Colon (tissue), 2 donors: ENCODE measurements at regions not wholly inside any gene's neighbourhood (a gene's known extent, or its start where the extent isn't known, plus 50 kb on each side); places are given as distances from the start of the nearest gene placed in this dataset.

ENCODE experiments used
- FAIRE-seq: peaks from 2 replicates; lab custom pipeline; 2012; peaks lifted over from hg19 to GRCh38; lab: Jason Lieb, UNC
- donor health status: control.
- donor health status: control.

DNA sequence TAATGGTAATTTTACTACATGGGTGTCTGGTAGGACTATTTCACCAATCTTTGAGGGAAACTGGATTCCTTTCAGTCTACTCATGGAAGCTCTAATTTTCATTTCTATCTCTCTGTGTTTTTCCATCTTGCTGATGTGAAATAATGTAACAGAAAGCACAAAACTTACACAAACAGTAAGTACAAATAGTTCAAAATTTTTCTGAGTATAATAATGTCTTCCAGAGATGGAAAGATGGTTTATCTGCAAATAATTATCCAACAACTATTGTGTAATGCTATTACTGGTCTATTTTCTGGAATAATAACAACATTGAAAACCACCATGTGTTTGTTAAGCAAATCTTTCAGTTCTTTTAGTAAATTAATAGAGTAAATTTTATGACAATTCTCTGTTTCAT, 565.8 kb upstream of the MGMT start:
- no peak for FAIRE-seq

DNA sequence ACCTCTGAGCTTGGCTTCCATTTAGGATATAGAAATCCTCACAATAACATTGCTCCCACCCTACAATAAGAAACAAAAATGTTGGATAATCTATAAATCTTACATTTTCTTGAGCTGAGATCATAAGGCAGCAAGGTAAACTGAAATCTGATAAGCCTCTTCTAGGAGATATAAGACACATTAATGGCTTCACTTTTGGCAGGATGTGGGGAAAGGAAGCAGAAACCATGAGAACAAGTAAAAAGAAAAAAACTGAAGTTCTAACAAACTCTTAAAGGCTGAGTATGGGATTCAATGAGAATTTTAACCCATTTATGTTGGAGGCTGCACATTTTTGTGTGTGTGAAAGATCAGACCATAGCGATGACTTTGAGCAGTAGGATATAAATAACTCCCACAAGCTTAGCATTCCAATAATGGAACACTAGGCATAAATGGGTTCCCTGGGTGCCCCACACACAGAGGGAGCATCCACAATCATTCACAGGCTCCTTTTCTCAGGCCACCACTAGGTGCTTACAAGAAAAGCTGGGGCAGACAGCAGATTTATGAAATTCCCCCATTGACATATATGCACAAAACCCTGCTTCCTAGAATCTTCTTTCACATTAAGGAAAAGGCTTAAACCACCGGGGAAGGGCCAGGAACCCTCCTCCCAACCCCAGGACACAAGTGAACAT, 564.9 kb upstream of the MGMT start:
- FAIRE-seq, result no peak

DNA sequence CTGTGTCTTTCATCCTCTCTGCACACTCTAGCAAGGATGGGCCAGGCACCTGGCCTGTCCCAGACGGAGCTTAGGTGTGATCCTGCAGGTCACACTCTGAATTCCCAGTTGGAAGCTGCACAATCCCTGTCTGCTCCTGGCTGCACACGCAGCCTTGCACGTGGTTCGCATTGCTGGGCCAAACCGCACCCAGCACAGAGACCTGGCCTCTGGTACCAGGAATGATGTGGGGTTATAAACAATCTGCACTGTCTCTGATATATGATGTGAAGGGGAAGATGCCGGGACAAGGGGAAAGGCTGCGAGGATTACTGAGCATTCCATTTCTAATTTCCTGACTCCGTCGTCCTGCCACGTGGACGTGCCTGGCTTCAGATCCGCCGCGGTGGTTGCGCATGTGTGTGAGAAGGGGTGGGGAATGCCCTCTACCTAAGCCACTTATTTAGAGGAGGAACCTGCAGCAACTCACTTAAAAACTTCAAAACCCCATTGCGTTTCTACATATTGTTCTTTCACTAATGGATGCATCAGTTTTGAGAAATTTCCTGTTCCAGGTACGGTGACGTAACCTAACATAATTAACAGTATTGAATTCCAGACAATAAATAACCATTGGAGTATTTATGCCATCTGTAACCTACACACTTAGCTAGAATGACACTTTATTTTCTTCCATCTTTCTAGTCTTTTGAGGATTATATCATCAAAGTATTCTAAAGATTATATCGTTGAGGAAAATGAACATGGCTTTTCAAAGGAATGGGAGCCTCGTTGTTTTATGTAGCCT, 559.7 kb upstream of the MGMT start:
- no peak for FAIRE-seq

DNA sequence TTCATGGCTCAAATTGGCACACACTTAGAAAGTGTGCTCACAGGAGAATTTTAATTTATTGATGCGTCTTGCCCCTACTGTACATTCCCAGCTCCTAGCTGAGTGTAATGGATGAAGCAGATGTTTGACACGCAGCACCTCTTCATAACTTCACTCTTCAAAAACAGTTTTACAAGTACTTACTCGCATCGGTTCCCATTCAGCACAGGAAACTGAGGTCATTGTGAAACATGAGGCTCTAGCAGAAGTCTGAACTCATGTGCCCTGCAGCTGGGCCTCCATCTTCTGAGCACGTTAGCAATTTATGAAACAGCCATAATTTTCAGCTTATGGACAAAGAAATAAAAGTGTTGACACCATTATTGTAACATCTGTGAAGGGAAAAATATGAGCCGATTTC, 558.9 kb upstream of the MGMT start:
- no peak for FAIRE-seq

DNA sequence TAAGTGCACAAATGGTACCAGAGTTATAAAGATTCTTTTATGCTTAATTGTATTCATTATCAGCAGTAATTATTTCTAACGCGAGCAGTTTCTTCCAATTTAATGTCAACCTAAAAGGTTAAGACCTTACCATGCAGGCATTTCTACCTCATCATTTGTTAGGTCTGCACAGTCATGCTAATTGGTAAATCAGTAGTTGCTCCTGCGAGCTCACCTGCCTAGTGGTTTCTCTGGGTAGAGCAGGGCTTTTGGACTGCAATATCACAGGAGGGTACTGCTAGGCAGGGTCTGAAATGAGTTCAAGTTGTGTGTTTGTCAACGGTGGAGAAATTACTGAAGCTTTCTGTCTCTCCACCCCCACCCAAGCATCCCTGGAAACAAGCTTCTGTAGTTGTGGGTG, 558.5 kb upstream of the MGMT start:
- no peak for FAIRE-seq

DNA sequence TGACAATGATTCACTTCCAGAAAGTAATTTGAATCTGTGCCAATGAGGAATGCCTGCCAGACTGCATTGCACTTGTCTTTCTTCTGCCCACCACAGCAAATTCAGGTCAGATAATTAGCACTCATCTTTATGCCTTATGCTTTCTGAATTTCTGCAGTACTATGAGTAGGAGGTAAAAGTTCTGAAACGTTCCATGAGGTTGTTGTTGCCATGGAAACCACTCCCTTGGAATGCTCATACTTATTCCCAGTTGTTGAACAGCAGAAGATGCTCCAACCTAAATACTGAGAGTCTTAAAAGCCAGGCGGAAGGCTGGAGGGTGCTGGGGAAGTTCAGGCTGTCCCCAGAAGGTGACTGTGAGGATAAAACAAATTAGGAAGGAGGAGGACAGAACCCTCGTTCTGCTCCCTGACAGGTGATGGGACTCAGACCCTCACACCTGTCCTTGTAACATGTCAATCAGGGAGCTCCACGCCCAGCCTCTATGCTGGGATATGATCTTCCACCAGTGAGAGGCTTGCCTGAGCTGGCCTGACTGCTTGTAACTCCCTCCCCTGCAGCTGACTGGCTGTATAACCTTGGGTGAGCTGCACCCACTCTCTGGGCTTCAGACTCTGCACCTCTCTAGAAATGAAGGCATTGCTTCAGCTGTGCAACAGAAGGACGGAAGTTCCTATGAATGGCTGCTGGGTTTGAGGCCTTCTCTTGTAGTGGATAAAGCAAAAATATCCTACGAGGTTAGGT, 554.3 kb upstream of the MGMT start:
- no peak for FAIRE-seq

DNA sequence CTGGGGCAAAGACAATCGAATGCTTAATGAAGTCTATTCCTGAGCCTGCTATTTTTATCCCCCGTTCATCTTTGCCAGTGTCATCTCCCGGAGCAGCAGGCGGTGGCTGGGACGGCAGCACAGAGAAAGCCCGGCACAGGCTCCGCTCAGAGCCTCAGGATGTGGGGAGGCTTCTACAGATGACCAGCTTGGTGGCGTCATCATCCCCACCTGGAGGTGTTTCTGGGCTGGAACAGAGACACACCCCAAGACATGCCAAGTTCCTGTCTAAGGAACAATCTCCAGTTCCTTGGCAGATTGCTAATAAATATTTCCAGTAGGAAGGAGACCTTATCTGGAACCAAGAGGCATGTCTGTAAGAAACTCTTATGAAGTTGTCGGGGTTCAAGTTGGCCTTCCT, 552.4 kb upstream of the MGMT start:
- FAIRE-seq, result no peak

DNA sequence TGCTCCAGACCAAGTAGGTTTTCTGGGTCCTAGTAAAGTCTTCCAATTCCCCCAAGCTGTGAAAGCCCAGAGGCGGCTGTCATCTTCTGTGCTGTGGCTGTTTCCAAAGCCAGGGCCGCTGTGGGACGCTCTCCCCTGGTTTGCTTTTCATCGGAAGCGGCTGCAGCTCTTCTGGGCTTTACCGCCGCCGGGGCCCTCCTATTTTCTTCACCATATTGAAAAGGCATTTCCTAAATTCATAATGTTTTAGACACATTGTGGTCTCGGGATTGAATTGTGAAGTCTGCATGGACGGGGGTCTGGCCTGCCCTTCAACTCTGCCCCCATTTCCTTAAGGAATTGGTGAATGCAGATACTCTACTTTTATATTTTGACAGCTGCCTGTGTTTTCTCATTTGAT, 551.4 kb upstream of the MGMT start:
- FAIRE-seq, result no peak

DNA sequence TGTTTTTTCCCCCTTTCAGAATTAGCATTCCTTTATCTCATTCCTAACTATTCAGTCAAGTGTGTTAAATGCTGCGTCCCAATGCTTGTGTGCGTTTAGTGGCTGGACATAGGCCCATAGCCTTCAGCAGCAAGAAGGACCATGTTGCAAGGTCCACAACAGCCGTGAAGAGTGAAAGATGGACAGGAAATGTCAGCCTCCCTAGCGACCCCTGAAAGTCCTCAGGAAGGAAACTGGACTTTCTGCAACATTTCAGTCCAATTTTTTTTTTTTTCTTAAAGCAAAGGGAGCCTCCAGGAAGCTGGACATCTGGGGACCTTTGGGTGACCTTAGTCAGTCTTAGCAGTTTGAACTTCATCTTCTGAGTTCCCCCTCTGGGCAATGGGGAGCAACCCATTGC, 550.7 kb upstream of the MGMT start:
- no peak for FAIRE-seq

DNA sequence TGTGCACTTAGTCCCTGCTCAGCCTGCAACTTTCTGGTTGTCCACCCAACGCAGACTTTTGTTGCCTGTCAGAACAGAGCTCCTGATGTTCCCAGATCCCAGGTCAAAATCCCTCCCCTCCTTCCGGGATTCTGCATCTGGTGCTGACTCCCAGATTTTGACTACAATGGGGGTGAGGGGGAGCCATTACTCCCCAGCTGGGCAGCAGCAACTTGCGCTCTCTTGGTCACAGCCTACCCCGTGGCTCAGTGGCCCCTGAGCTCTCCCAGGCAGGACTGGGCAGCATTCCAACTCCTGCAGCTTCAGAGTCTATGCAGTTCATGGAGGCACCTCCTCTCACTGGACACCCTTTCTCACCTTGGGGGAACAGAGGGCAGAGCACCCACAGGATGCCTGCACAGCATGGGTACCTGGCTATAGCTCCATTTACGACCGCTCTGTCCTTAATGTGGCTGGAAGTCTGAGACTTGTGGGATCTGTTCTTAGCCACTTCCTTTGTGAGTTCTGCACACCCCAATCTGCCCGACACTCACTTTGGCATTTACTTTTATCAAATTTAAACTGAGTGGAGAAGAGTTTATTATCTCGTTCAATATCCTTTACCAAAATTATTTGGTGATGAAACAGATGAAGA, 545.5 kb upstream of the MGMT start:
- no peak for FAIRE-seq

DNA sequence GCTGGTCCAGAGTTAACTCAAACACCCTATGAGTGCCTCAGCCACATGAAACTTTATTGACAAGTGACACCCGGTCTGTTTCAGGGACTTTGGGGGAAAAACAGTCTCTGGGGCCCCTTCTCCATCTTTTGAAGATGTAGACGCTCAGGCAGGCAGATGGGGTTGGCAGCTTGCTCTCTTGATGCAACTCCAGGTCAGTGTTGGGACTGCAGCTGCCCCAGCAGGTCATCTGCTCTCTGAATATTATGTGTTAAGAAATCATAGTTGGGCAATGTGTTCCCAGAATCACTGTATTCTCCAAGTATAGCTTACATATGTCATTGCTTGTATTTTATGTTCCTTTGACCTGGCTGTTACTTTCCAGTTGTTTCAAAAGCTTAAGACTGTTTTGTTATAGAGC, 544.9 kb upstream of the MGMT start:
- no peak for FAIRE-seq

DNA sequence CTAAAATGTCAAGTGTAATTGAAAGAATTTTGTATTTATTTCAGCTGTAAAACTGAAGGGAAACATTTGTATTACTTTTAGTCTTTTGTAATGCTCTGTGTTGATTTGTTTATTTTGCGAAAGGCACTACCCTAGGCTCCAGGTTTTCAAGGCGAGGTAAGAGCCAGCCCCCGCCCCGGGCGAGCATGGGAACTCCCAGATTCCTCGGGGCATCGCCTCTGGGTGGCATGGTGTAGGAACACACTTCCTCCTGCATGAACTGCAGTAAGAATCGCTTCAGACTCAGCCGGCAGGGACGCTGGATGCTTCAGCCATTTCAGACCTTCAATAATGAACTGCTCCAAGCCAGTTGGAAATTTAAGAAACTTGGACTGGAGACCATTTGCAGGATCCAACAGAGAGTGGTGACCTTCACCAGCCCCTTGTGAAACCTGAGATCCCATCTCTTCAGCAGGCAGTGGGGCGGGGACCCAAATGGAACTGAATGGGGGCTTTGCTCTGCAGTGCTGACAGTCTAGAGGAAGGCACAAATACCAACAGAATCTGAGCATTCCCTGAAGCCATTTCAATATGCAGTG, 544.3 kb upstream of the MGMT start:
- no peak for FAIRE-seq

DNA sequence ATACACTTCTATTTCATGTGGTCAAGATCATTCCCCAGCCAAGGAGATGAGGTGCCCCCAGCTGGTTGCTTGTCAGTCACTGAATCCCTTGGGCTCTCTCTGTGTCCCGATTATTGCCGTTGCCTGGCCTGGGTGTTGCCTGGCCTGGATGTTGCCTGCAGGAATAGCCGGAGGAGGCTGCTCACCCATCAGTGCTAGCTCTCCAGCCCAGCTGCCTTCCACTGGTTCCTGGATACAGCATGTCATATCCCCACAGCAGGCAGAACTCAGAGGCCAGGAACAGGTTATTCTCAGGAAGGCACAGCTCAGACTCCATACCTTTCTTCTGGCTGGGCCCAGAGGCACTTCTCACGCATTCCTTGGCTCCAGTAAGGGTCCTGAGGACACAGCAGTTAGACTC, 542.1 kb upstream of the MGMT start:
- FAIRE-seq, result no peak

DNA sequence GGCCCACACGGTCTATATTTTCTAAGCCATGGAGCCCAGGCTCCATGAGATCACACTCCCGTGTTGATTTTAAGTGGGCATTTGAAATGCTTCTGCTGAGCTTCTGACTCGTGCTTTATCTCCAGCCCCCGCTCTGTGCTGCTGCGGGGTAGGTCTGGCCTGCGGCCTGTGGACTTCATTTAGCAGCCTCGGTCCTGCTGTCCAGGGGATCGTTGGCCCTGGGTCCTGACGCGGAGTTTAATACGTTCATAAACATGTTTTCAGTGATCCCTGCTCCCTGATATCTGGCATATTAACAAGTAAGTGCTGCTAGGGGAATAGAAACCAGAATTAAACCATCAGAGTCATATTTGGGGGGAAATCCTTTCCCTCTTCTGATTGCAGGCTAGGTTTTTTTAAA, 540.3 kb upstream of the MGMT start:
- FAIRE-seq, result no peak

DNA sequence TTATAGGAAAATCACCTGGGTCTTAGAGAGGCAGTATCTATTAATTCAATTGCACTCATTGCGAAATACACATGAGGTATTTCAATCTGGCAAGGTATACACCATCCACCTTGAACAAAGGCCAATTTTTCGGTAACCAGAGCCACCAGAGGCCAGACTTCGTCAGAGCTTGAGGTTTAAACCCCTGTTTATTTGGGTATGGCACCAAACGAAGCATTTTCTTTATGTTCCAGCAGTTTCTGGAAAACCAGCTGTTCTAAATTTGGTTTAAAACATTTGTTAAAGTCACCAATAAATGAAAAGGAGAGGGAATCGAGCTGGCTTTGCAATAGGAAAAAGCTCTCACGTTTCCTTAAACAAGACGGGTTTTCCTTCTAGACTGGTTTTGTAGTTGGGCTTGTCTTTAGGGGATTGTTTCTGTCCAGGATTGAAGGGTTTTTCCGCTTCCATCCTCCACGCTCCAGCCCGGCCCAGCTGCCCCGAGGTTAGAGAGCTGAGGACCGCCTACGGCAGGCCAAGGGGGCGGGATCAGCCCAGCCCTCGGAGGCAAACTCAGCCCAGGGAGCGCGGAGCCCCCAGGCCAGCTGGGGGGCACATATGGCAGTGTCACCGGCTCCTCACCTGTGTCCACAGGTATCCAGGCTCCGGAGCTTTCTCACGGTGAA, 539.4 kb upstream of the MGMT start:
- FAIRE-seq, result no peak

DNA sequence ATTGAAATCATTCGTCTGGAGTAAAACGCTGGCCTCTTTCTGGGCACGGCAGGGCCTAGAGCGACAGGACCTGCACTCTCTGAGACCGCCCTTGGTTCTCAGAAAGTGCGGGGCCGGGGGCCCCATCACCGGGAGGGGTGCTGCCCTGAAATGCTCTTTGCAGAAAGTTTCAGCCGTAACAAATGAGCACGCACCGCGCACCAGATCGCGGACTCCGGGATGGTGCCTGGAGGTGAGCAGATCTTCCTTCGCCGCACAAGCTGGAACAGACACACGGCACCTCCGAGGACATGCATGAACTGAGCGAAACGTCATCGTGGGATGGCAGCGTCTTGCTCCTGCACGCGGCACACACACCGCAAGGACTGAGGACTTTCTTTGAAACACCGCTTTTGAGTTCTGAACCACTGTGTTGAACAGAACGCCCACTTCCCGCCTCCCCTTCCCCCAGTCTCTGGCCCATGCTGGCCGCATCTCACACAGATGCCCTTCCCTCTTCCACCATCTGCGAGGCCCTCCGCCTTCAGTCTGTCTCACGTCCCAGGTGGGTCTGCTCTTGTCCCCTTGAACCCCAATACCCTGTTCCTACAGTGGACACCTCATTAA, 538.7 kb upstream of the MGMT start:
- no peak for FAIRE-seq

DNA sequence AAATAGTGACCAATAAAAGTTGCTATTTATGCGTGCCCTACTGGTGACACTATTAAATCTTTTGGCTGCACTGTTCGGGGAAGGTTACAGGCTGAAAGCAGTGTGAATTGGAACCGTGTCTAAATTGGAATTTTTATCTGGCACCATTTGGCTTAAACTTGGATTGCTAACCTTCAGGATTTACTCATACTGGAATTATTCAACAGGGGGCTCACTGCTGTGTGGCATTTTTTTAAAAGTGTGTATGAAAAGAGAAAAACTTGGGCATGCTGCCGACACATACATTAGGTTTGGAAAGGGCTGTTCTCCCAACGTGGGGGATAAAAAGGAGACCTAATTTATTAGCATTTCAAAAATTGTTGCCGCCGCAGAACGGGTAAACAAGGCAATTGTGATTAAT, 537.9 kb upstream of the MGMT start:
- FAIRE-seq, result no peak

DNA sequence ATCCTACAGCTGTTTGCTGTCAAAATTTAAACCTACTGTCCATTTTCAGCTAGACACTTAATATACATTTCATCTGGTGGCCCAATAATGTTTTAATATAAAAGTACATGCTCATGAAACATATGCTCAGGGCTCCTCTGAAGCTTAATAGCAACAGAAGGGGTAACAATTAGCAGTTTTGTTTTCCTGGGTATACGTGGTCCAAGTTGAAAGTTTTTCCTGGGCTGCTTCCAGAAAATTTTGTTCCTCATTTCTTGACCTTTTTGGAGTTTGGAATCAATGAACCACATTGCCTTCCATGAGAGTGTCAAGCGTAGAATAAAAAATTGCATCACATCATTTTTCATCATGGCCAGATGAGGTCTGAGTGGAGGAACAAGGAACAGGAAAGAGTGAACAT, 537.3 kb upstream of the MGMT start:
- no peak for FAIRE-seq

DNA sequence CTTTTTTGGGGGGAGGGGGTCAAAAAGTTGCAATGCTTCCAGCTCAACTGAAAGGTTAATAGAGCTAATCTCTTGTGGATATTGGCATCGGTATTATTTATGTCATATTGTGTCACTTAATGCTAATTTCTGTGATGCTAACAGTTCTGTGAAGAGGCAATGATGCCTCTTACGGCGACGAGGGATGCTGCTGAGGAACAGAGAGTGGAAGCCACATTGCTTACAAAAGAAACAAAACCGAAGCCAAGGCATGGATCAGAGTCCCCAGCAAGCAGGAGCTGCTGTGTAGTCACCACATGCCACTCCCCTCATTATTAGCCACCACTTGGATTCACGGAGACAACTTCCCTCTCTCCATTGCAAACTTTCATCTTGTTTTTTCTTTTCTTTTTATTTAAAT, 536.5 kb upstream of the MGMT start:
- FAIRE-seq, result no peak

DNA sequence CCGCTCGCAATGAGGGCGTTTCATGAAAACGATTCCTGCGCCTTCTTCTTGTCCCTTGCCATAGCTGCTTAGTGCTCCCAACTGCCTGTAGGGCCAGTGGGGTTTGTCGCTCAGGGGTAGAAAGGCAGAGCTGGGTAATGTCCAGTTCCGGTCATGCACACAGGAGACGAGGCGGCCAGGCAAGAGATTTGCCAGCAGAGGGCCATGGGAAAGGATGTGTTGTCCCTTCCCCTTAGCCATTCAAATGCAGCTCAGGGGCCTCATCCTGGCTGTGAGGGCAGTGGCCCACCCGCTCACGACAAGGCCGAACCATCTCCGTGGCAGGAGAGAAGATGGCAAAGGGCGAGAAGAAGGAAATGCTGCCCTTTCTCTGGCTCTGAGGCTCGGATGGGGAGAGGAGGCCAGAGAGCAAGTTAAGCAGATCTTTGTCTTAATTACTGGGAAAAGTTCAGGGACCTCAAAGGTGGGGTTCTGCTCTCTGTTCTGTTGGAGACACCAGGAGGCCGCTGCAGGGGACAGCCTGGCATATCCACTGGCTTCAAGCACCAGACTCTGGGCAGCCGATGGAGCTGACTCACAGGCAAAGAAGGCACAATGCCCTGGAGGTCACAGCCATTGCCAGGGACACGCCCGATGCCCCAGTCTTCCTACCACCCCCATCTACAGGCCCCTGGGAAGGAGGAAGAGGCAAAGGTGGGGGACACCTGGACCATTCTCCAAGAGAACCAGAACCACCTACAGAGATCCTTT, 534.8 kb upstream of the MGMT start:
- no peak for FAIRE-seq

DNA sequence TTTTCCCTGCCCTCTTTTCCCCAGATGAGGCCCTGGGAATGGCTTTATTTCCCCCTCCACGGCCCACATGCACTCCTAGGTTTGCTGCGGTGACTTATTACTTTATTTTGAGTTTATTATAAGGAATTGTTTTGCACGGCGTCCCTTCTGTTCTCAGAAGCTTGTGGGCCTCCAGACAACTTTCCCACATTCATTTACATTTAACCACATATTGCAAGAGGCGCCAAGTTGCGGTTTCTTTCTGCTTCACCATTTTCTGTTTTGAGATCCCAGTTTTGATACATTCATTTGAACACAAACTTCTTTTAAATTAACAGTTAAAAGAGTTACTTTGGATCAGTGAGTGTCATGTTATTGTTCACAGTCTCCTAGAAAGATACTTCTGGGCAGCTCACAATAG, 532.5 kb upstream of the MGMT start:
- no peak for FAIRE-seq
